Mucosa of gallbladder (tissue), 1 donor: ENCODE measurements at regions not wholly inside any gene's neighbourhood (a gene's known extent, or its start where the extent isn't known, plus 50 kb on each side); places are given as distances from the start of the nearest gene placed in this dataset.
"Not testable (repeated sequence)": the region's sequence is repeated elsewhere in the genome, so short reads cannot be mapped to it uniquely, and the experiment has no call there.

ENCODE experiments used
- DNase-seq: peaks from one replicate; pipeline ENCODE4 v3.0.0-alpha.2; 2020; ENCODE audit warnings: low spot score
- donor health status: DM: no; HTN: no; CAD: no.

GRCh38 chr3:86794361-86795065, 196.4 kb downstream of the VGLL3 start:
- DNase-seq = no peak

GRCh38 chr3:86793786-86794185, 197.2 kb downstream of the VGLL3 start:
- DNase-seq = no peak

- DNase-seq = no peak
Observed at GRCh38 chr3:86792316-86792715, 198.6 kb downstream of the VGLL3 start.

- DNase-seq = no peak
Observed at GRCh38 chr3:86790884-86791549, 199.9 kb downstream of the VGLL3 start.

- no peak for DNase-seq
Observed at GRCh38 chr3:86788371-86788770, 202.6 kb downstream of the VGLL3 start.

GRCh38 chr3:86787091-86787490, 203.9 kb downstream of the VGLL3 start:
- no peak for DNase-seq

GRCh38 chr3:86785386-86785785, 205.6 kb downstream of the VGLL3 start:
- no peak for DNase-seq

DNA sequence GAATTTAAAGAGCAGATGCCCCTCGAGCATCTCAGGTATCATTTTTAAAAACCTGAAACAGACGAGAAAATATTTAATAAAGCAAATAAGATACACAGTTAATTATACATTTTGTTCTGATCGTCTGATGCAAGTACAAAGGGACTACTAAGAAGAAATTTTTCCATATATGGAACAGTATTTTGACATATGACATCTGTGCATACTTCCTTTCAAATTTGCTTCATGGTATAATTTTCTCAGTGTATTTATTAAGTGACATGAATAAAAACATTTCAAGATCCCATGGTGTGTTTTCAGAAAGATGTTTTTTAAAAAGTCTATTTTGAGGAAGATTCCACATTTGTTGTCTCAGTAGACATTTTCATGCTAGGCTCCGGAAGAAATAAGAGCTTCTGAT, 208.1 kb downstream of the VGLL3 start:
- DNase-seq = no peak

- DNase-seq = no peak
Observed at GRCh38 chr3:86782286-86782685, 208.7 kb downstream of the VGLL3 start.

- no peak for DNase-seq
Observed at GRCh38 chr3:86774082-86774691, 216.8 kb downstream of the VGLL3 start.

DNA sequence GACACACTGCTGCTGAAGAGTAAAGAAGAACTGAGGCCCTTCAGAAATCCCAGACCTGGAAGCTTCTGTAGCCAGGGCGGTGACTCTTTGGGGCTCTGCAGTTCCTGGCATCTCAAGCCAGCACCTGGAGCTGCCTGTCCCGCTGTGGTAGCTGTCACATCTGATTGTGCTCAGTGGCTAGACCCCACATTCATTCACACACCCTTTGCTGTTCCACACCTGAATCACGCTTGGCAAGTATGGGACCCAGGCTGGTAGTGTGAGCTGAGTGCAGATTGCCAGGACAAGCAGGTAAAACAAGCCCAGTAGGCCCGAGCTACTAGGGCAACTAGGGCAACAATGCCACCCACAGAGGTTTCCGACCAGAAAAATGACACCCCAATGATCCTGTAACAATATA, 218.2 kb downstream of the VGLL3 start:
- DNase-seq = no peak

DNA sequence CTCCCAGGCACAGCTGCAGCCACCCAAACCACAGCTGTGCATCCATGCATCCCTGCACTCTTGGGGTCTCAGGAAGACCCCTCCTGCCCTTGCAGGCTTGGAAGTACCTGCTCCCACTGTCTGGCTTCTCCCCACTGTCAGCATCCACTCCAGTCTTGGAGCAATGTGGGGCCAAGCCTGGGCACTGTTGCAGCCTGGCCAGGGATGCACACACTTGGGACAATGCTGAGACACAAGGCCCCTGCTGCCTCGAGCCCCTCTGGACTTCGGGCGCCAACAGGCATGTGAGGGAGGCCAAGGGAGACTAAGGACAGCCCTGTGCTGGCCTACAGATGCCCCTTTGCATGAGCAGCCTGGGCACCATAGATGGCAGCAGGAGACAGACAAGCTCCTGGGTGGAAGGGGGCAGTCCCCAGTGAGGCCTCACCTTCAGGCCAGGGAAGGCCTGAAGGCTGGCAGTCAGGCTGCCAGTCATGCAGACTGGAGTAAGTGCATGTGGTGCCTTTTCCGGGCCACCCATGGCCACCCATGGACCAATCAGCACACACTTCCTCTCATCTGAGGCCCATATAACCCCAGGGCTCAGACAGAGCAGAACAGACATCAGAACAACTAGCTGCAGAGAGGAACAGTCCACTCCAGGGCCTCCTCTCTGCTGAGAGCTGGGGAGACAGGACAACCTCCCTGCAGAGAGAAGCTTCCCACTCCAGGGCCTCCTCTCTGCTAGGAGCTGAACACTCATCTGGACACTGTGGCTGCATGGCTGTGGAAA, 219.0 kb downstream of the VGLL3 start:
- no peak for DNase-seq

GRCh38 chr3:86766331-86766730, 224.6 kb downstream of the VGLL3 start:
- no peak for DNase-seq

GRCh38 chr3:86757322-86758179, 233.4 kb downstream of the VGLL3 start:
- not testable (repeated sequence) for DNase-seq

- no peak for DNase-seq
Observed at GRCh38 chr3:86748015-86748414, 242.9 kb downstream of the VGLL3 start.

GRCh38 chr3:86744051-86744450, 246.9 kb downstream of the VGLL3 start:
- DNase-seq = no peak

- DNase-seq = no peak
Observed at GRCh38 chr3:86743233-86743632, 247.7 kb downstream of the VGLL3 start.

- DNase-seq = no peak
Observed at GRCh38 chr3:86740751-86741150, 250.2 kb downstream of the VGLL3 start.

DNA sequence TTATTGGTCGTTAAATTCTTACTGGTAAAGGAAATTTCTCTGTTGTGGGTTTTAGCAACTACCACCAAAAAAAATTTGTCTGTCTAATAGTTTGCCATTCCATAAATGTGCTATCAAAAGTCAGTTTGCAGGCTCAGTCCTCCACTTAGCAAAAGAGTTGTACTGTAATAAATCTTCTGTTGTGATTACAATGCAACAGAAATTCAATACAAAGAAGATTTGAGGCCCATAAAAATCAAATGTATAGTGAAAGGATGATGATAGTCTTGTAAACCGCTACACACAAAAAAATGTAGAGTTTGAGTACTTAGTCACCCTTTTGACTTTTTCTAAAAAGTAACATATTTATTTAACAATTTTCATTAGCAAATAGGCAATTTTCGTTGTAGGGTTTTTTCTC, 251.7 kb downstream of the VGLL3 start:
- DNase-seq = no peak

GRCh38 chr3:86738684-86739083, 252.3 kb downstream of the VGLL3 start:
- no peak for DNase-seq

DNA sequence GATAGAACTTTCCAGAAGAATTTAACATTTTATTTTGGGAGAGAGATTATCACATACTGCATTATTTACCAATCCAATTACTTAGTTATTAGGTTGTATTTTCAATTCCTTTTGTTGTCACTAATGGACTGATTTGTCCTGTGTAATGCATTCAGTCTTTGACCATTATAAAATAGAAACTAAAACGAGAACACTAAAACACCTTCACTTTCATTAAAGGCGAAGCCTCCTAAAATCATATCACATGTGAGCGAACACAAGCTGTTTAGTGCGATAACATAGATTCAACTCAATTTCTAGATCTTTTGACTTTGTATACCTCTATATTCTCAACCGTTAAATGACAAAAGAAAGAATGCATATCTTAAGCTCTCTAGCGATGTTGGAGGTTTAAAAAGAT, 253.4 kb downstream of the VGLL3 start:
- no peak for DNase-seq

DNA sequence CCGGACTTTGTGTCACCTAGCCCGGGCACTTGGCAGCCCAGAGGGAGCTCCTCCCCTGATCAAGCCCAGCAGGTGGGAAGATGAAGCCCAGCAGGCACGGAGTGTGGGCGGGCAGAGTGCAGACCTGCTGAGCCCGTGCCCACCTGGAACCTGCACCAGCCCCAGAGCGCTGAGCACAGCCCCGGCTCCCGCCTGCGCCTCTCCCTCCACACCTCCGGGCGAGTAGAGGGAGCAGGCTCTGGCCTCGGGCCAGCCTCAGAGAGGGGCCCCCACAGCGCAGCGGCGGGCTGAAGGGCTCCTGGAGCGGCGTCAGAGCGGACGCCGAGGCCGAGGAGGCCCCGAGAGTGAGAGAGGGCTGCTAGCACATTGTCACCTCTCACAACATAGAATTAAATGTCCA, 257.7 kb downstream of the VGLL3 start:
- no peak for DNase-seq
